NOMO-1 treated with dmso at 0.1 percent for 144 hours (cell line): ENCODE measurements at regions not wholly inside any gene's neighbourhood (a gene's known extent, or its start where the extent isn't known, plus 50 kb on each side); places are given as distances from the start of the nearest gene placed in this dataset.
"Not testable (repeated sequence)": the region's sequence is repeated elsewhere in the genome, so short reads cannot be mapped to it uniquely, and the experiment has no call there.

Source experiments
- DNase-seq: peaks from one replicate; lab custom pipeline; 2025; ENCODE audit not compliant: unreplicated experiment; lab: John Stamatoyannopoulos, UW

DNA sequence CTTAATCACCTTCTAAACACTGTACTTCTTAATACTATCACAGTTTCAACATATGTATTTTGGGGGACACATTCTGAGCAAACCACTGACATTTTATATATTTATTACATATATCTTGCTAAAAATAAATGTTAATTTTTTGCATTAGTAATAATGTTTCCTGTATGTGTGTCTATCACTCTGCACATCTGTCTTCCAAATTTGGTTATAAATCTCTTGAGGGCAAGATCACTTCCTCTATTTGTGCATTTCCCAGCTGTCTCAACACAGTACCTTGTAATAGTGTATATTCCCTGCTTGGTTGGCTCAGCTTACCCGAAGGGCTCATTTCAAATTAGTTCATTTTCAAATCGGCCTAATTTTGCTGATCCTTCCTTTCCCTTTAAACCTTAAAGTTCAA, 617.1 kb upstream of the GYPC start:
- DNase-seq, result no peak

DNA sequence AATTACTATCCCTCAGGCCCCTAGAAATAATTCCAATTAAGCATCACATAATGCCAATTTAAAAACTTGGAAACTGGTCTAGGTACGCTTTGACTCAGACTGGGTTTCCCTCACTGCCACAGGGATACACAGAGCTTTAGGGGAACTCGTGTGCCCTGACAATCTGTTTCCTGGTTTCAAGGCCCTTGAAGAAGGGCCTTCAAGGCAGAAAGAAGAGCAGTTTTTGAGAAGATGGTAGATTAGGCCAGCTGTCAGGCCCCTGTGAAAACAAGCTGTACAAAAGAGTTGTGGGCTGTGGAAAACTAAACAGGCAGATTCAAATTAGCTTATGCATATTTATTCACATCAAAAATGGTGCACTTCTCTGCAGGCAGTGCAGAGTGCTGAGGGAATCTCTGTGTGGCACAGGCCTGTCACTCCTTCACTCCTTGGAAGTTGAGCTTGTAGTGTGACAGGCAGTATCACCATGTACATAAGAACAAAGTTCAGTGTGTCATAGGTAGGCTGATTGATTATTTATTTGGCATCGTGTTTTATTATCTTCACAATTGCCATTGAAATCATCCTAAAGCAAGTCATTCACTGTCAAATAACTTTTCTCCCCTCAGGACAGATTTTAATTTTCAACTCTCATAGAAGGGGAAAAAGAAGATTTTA, 614.4 kb upstream of the GYPC start:
- no peak for DNase-seq

DNA sequence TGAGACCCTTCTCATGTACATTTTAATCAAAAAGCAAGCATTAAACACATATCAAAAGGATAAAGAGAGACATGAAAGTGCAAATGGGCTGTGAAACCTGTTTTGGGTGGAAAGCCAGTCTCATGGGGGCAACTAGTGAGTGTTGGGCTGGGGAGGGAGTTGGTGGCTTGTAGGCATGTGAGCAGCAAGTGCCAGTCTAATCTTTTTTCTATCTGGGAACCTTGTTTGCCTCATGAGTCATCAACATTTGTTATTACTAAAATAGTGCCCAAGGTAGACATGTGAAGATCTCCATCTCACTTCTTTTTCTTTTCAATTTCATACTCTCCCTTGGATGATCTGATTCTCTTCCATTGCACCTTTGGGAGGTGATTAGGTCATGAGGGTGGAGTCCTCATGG, 613.9 kb upstream of the GYPC start:
- DNase-seq, result no peak

DNA sequence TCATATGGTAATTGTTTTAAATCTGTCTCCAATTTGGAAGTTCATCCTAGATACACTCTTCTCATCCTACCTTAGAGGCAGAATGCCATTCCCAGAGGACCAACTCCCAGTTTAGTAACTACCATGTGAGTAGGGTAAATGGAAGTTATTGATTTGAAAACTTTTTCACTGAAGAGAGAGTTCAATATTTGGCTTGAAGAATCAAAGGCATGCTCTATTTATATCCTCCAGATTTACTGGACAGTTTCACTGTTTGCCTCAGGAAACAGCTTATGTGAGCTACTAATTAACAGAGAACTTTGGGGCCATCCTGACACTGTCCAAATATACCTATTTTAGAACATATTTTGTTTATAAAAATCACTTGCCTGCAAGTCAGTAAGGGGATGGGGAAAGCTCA, 607.2 kb upstream of the GYPC start:
- DNase-seq, result no peak

DNA sequence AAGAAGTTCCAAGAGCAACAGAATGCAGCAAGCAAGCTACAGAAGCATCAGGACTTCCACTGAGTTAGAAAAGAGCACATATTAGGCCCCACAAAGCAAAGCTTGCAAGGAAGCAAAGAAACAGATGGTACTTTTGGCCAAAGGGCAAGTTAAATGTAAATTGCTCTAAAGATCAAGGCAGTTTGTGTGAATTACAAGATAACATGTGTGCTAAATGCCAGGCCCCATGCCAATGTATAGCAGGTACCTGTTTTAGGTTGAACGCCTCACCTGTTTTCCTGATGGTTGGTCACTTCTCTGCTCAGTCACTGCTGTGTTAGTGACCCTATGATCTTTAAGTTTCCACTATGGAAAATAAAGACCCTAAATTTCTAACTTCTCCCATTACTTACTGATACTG, 606.5 kb upstream of the GYPC start:
- no peak for DNase-seq

DNA sequence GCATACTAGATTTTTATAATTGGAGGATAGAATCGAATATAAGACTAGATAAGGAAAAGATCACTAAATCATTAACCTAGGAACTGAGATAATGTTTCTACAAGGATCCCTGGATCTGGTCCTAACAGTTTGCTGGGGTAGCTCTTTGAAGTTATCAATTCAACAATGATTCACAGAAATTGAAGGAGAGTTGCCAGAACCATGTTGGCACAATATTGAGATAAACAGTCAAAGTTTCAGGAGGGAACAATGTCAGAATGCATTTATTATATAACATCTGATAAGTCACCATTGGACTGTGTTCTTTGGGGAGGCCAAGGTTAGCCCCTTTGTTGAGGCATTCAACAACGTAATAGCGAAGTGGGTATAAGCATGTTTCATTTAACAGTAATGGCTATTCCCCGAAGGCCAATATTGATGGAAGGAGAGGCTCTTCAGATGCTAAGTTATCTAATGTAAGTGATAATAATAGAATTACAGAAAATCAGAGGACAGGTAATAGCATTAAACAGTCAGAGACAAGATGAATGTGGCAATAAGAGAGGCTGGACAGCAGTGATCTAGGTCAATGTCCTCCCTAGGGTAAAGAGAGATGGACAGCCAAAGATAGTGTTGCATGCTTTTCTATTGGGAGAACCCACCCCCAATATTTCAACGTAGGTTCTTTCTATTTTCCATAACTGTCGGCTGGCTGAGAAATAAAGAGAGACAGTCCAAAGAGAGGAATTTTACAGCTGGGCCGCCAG, 604.8 kb upstream of the GYPC start:
- no peak for DNase-seq

DNA sequence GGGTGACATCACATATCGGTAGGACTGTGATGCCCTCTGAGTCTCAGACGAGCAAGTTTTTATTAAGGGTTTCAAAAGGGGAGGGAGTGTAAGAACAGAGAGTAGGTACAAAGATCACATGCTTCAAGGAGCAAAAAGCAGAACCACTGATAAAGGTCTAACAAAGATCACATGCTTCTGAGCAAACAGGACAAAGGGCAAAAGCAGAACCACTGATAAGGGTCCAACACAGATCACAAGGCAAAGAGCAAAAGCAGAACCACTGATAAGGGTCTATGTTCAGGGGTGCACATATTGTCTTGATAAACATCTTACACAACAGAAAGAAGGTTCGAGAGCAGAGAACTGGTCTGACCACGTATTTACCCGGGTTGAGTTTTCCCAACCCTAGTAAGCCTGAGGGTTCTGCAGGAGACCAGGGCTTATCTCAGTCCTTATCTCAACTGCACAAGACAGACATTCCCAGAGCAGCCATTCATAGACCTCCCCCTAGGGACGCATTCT, 604.2 kb upstream of the GYPC start:
- DNase-seq, result not testable (repeated sequence)

DNA sequence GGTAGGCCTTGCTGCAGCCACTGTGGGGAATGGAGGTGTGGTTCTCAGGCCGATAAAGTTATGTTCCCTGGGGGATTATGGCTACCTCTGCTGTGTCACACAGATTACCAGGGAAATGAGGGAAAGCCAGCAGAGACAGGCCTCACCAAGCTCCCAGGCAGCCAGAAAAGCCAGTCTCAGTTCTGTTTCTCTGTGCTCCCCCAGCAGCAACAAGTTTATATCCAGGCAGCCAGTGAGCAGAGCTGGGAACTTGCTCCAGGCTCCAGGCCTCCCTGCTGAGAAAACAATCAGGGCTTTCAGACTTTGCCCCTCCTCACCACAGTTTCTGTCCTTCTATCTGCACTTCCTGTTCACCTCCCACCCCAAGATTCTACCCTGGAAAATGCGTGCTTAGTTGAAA, 596.6 kb upstream of the GYPC start:
- DNase-seq, result no peak

DNA sequence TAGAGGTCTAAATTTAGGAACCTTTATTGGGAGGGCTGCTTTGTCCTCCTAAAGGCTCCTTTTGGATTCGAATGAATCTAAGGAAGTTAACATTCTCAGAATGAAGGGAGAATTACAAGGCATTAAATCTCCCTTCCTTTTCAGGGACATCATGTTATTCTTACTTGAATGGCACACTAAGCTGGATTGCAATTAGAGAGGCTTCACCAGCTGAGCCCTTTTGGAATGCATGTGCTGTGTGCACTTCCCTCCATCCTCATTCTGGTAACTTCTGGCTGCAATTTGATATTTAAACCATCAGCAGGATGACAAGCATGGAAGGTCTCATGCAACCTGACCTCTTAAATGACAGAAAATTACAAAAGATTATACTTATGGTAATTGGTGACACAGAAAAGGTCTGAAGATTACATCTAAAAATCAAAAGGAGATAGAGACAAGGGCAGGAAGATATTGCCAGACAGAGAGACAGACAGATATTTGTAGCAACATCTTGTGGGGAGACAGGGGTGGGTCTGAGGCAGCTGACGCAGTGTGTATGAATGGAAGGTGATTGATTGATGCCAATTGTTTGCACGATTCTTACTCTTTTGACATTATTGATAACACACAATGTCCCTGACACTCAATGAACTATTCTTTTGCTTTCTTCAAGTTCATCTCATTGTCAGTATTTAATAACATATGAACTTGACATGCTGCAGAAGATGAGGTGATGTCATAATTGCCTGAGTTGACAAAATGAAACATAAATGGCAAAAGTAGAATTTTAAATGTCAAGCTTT, 570.8 kb upstream of the GYPC start:
- DNase-seq, result no peak

DNA sequence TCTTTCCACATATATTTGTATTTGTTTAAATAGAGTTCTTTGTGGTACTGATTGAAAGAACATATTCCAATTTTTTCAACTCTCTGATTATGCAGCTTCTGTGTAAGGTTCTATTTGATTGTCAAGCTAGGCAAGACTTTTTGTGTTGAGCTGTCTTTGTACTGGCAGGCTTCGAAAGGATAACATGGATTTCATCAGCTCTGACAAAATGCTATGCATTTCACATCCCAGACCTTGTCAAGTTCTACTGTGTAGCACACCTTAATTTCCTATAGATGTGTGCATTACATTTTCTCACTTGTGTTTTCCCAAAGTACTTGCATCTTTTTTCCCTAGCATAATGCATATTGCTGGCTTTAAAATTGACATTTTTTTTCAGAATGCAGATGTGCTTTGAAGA, 555.0 kb upstream of the GYPC start:
- no peak for DNase-seq

DNA sequence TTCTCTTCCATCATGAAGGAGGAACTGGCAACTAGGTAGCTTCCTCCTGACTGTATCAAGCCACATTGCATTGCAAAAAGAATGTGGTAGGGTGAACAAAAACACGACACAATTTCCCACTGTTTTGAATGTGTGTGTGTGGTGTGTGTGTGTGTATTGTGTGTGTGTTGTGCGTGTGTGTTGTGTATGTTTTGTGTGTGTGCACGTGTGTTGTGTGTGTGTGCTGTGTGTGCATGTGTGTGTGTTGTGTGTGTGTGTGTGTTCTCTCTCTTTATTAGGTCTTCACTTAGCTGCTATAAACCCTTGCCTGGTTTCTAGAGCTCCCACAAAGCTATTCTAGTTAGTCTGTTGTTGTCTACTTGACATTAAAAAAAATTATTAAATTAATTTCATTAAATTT, 550.0 kb upstream of the GYPC start:
- DNase-seq, result no peak

DNA sequence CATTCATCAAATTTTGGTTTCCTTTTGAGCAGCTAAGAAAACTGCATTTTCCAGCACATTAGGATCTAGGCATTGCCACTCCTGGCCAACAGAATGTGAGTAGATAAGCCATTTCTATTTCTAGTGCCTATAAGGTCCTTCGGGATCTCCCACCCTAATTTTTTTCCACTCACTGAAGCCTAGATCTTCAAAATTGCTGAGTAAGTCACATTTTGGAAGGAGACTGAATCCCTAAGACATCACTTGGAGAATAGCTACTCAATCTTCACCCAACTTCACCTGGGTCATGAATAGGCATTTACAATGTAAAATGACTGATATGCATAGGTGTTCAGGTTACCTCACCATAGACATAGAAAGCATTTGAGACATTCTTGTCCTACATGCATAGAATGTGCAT, 548.1 kb upstream of the GYPC start:
- no peak for DNase-seq

DNA sequence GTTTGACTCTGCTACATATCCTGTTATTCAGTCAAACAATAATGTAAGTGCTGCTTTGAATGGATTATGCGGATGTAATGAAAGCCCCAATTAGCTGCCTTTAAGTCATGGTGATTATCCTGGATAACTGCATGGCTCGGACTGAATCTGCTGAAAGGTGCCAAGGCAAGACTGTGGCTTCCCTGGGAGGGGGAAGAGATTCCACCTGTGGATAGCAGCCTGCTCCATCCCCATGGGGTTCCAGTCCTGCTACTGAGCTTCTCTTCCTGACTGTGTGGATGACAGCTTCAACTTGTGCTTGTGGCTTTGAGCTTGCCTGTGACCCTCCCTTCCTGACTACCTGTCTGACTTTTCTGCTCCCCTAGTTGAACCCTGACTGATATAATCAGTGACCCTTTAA, 540.0 kb upstream of the GYPC start:
- DNase-seq, result no peak

DNA sequence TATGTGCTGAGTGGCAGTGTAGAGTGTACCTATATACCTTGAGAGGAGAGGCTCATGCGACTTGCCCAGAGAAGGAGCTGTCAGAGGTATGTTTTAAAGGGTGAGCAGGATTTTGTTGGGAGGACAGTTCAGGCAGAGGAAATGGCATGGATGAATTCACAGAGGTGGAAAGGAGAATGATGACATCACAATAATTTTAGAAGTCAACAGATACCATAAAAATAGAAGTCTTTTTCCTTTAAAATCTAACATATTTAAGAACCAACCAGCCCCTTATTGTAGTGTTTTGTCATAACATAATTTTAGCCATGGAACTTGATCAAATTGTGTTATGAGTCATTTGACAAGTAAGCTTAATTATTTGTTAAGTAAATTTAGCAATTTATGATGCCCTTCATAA, 538.1 kb upstream of the GYPC start:
- DNase-seq, result no peak

DNA sequence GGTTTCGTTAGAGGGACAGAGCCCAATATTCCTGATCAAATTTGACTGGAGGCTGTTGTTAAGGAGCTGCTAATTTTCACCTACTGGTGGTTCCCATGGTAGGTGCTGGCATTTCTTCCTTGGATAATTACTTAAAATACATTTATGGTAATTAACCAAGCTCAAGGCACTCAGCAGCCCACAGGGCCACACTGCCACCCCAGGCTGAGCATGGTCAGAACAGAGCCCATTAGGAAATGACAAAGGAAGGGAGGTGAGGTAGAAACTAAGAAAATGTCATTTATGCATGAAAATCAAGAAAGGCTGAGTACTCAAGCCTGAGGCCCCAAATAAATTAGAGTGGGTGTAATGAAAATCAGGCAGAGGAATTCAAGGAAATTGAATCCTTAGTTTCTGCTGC, 510.2 kb upstream of the GYPC start:
- DNase-seq, result no peak

DNA sequence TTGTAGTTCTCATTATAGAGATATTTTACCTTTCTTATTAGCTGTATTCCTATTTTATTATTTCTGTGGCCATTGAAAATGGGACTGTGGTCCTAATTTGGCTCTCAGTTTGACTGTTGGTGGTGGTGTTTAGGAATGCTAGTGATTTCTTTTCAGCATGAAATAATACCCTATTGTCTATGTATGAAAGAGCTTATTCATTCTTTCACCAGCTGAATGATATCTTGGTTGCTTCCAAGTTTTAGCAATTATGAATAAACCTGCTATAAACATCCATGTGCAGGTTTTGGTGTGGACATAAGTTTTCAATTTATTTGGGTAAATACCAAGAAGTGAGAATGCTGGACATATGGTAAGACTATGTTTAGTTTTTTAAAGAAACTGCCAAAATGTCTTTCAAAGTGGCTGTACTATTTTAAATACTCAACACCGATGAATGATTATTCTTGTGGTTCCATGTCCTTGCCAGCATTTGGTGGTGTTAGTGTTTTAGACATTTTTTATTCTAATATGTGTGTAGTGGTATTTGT, 501.6 kb upstream of the GYPC start:
- DNase-seq, result no peak

DNA sequence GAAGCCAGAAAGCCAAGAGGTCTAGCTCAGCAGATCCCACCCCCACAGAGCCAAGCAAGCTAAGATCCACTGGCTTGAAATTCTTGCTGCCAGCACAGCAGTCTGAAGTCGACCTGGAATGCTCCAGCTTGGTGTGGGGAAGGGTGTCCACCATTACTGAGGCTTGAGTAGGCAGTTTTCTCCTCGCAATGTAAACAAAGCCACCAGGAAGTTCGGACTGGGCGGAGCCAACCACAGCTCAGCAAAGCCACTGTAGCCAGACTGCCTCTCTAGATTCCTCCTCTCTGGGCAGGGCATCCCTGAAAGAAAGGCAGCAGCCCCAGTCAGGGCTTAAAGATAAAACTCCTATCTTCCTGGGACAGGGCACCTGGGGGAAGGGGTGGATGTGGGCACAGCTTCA, 495.0 kb upstream of the GYPC start:
- DNase-seq, result not testable (repeated sequence)

DNA sequence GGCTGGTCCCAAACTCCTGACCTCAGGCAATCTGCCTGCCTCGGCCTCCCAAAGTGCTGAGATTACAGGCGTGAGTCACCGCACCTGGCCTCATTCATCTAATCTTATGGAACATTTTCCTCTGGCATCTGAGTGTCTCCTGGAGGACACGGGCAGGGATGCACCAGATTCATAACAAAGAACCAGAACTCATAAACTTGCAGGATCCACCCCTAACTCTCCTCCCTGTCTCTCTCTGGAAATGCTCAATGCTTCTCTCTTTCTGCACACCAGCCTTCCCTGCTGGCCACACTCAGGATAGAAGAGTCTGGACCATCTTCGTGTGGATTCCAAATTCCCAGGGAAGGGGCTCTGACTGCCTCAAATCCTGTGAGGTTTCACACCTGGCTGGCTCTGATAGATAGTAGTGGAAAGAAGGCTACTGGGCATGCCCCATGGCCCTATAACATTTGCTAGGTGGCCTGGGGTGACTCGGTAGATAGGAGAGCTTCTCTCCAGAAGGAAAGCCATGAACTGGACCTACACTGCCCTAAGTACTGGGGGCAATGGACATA, 483.2 kb upstream of the GYPC start:
- no peak for DNase-seq

DNA sequence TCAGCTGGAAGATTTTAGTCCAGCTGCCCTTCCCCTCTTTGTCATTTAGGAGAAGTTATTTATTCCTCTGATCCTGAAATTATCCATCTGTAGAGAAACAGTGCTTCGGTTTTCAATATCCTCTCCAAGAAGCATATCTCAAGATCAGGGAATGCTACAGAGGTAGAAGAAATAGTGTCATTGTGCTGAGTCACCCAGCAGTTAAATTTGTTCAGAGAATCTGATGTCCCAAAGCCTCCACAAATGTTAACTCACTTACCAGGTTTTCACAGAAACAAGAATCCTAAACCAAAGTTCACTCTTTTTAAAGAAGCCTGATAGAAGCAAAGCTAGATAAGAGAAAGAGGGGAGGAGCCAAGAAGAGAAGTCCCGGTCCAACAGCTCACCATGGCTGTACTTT, 480.7 kb upstream of the GYPC start:
- DNase-seq, result no peak

DNA sequence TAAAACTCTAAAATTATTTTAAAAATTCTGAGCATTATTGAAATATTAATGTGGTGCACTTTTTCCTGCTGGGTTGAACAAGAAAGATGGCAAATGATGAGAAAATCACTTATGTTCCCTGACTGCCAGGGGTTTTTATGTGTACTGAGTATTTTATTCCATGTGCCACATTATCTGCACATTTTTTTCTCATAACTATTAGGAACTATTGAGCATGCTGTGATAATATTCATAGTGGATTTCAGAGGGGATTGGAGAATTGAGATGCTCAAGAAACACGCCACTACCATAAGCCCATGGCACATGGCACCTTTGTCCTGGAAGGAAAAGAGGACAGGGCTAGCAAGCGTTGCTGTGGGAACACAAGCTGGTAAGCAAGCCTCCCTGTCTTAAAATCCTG, 478.5 kb upstream of the GYPC start:
- no peak for DNase-seq

DNA sequence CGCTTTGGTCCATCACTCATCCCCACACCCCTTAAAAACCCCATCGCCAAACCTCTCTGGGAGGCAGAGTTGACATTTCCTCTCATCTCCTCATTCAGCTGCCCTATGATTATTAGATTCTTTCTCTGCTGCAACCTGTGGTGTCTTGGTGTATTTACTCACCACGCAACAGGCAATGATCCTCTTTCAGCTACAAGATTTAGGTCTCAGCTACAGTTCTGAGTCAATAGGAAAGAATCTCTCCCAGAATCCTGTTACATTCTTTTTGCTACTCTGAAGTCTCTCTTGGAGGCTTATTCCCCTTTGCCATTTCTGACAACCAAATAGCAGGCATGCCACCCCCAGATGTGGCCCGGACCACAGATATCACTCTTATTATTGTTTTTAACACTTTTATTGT, 468.3 kb upstream of the GYPC start:
- no peak for DNase-seq

DNA sequence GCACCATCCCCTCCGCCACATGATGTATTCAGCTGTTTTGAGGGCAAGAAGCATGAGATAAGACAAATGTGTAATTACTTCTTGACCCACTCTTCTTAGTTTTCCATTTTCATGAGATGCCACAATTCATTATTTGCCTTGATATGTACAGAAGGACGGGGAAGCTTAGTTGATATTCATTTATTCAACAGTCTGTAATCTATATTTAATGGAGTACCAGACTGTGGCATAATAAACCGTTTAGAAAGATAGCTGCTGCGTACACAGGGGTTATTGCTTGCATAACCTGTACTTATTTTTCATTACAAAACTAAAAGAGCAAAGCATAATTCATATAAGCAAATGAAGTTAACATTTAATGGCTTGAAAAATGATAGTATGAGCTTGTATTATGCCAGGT, 466.4 kb upstream of the GYPC start:
- DNase-seq, result no peak
